Spleen (tissue), 7 donors: ENCODE measurements at regions not wholly inside any gene's neighbourhood (a gene's known extent, or its start where the extent isn't known, plus 50 kb on each side); places are given as distances from the start of the nearest gene placed in this dataset.

Experiments
- POLR2A ChIP-seq, 3 donors: fragments of 450-650 bp; IDR thresholded peaks; one replicate each; pipeline ENCODE4 v1.5.1; 2017; ENCODE audit warnings: antibody characterized with exemption in 3 of 3, mild to moderate bottlenecking in 1 of 3
- POLR2AphosphoS5 ChIP-seq, 3 donors: sonication (generic); formaldehyde crosslinking; IDR thresholded peaks; one replicate each; pipeline ENCODE4 v1.5.1; 2017; ENCODE audit warnings: antibody characterized with exemption in 3 of 3
- TF ChIP-seq, protein P1 (sequence below), 11 experiments: fragments of 200-600 bp in 7 of 11; fragments of 450-650 bp in 4 of 11; sonication (generic) in 4 of 11; IDR thresholded peaks in 8 of 11; conservative IDR thresholded peaks in 3 of 11; 1 replicate in 7 of 11; 2 replicates in 4 of 11; pipeline versions ENCODE4 v1.4.0 to v1.8.0; 2016 to 2021; ENCODE audit warnings: antibody characterized with exemption in 11 of 11, inconsistent platforms in 4 of 11, mild to moderate bottlenecking in 1 of 11
- donor health status: DM: no; HTN: no; CAD: no; lungs with moderate emphysema.
- donor health status: DM: no; HTN: no; CAD: no.
- donor health status: DM: no; HTN: no; CAD: no.

DNA sequence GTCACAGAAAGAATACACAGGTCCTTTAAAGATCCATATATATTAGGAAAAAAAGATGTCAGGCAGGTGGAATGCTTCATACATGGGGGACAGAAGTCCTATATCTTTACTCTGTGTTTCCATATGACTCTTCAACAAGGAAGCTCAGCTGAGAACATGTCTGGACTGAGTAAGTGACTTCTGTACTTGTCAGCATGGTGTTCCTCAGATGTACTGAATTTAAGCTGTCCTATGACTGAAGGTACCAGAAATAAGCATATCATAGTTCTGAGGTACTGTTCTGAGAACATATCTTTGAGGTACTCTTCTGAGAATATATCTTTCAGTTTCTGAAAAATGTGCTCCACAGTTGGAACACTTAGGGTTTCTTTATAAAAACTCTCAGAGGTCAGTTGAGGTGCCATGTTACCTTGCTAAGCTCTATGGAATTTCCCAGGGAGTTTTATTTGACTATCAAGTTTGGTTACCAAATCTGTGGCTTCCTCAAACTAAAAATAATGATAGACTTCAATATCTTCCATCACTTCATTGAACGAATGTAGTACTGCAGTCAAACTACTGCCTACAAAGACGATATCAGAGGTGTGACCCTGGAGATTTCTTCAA, 597.2 kb upstream of the GNPDA2 start:
- TF ChIP-seq POLR2AphosphoS5 (IDR thresholded peaks at IDR 0.05) (no peak), POLR2A (IDR thresholded peaks at IDR 0.05) (no peak)
- TF ChIP-seq, protein P1, sequence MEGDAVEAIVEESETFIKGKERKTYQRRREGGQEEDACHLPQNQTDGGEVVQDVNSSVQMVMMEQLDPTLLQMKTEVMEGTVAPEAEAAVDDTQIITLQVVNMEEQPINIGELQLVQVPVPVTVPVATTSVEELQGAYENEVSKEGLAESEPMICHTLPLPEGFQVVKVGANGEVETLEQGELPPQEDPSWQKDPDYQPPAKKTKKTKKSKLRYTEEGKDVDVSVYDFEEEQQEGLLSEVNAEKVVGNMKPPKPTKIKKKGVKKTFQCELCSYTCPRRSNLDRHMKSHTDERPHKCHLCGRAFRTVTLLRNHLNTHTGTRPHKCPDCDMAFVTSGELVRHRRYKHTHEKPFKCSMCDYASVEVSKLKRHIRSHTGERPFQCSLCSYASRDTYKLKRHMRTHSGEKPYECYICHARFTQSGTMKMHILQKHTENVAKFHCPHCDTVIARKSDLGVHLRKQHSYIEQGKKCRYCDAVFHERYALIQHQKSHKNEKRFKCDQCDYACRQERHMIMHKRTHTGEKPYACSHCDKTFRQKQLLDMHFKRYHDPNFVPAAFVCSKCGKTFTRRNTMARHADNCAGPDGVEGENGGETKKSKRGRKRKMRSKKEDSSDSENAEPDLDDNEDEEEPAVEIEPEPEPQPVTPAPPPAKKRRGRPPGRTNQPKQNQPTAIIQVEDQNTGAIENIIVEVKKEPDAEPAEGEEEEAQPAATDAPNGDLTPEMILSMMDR (IDR thresholded peaks at IDR 0.05 in 8 of 11, conservative IDR thresholded peaks at IDR 0.05 in 3 of 11) = no peak
